ENCODE measurements at regions not wholly inside any gene's neighbourhood (a gene's known extent, or its start where the extent isn't known, plus 50 kb on each side); places are given as distances from the start of the nearest gene placed in this dataset.

DNA sequence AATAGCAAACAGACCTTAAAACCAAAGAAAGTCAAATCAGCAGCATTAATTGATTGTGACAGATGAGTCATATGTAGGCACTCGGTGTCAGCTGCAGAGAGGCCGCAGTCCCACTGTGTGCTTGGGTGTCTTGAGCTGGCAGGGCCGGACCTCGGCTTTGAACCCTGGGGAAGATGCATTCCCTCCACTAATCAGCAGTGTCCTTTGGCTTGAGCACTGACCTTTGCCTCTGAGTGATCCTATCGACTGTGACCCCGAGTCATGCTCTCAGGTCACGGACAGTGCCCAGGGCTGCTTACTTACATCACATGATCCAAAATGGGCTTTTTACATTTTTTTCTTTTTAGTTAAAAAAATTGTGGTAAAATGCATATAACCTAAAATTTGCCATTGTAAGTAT lies 188.7 kb downstream of the GADD45G start:
- DNase-seq (ENCODE audit: low spot score), result no peak

DNA sequence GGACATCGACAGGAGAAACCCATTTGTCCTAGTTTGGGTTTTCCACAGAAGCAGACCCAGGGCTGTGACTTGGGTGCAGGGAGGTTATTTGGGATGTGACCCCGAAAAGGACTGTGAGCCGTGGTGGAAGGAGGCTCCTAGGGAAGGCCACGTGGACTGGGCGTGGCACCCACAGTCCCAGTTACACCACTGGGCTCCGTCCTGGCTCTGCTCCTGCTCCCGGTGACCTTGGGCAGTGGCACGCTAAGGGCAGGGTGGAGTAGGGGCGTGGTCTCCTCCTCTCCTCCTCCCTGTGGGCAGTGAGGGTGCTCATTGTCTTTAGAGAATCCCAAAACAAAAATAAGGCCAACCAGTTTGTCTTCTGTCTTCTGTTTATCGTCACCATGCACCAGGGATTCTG lies 190.1 kb downstream of the GADD45G start:
- DNase-seq (ENCODE audit: low spot score), result no peak

DNA sequence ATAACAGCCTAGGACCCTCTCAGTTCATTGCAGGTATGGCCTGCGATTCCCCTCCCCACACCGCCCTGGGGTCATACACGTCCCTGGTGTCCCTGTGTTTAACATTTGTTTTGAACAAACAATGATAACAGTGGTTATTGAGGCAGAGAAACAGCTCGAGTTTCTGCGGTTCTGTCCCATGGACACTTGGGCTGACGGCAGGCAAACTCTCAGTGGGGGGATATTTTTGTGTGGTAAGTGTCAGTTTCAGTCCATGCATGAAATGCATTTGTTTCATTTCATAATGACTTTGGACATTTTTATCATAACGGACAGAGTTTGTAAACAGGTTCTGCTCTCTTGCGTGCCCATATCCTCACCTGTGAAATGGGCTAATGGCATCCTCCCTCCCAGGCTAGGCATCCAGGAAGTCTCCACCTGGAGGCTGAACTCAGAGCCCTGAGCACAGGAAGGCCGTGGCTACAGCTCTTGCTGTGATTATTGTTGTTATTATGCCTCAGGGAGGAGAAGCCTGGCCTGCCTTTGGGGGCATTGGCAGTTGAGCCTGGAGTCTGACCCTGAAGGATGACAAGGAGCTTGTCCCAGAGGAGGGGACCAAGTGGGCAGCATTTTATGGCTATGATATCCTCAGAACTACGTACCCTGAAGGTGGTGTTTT lies 190.9 kb downstream of the GADD45G start:
- DNase-seq (ENCODE audit: low spot score), result no peak

DNA sequence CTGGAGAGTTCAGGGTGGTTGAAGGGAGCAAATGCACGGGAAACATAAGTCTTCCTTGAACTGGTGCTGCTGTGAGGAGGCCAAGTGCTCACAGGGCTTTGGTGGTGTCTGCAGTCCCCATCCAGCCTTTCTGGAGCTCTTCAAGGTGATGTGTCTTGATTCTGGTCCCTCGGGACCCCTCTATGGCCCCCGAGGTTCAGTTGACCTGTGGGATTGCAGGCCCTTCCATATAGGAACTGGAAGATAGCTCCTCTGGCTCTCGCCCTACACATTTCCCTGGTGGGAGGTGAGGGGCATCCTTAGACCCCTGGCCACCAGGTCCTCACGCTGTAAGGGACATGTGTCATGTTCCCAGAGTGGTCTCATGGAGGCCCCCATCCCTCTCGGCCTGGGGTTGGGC lies 191.8 kb downstream of the GADD45G start:
- no peak for DNase-seq (ENCODE audit: low spot score)

DNA sequence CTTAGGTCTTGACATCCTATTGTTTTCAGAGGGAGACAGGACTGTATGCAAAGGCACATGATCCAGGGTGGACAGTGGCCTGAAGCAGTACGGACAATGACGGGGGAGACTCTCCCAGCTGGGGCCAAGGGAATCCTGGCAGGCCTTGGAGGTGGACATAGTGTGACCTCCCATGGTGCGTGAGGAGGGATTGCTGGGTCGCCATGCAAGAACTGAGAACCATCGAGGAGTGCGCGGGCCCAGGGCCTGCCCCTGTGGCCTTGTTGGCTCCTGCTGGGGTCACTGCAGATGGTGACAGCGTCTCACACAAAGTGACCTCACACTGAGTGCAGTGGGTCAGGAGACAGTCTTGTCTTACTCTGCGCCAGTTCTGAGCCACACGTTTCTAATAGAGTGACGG lies 192.4 kb downstream of the GADD45G start:
- DNase-seq (ENCODE audit: low spot score), result no peak

DNA sequence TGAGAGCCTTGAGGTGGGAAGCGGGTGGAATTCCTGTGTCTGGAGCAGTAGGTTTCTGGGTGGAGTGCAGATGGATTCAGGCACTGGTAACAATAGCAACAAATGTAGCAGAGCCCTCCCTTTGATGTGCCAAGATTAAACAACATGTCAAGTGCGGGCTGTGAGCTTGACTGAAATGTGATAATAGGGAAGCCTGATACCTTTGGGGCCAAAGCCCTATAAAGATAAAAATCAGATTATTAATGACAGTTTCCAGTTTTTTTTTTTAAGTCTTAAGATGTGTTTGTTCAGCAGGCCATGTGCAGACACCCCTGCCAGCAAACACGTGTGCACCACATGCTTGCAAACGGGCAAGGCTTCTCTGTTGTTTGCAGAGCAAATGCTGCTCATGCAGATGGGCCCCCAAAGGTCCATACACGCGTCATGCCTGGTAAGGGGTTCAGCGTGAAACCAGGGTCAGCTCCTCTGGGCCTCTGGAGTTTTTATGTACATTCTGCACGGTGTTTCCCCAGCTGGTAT lies 193.2 kb downstream of the GADD45G start:
- no peak for DNase-seq (ENCODE audit: low spot score)

DNA sequence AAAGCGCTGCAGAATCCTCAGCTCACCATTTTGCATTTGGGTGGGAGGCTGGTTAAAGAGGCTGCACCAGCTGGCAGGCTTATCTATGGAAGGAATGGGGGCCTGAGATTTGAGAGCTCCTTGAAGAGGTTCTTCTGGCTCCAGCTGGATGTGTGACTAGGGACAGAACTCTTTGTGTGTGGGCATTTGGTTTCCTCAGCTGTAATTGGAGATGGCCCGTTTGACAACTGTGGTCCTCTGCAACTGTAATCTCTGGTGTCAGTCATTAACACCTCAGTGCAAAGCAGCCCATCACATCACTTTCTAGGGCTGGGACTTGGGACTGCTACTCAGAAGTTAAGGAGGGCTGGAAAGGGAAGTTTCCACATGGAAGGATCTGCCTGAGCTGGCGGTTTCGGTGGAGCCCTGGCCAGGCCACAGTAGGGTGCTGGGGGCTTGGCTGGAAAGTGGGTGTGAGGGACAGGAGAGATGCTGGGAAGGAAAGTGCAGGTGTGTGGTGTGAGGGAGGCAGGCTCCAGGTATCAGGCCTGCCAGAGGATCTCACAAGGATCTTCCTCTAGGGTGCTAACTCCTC lies 193.8 kb downstream of the GADD45G start:
- DNase-seq (ENCODE audit: low spot score), result no peak

DNA sequence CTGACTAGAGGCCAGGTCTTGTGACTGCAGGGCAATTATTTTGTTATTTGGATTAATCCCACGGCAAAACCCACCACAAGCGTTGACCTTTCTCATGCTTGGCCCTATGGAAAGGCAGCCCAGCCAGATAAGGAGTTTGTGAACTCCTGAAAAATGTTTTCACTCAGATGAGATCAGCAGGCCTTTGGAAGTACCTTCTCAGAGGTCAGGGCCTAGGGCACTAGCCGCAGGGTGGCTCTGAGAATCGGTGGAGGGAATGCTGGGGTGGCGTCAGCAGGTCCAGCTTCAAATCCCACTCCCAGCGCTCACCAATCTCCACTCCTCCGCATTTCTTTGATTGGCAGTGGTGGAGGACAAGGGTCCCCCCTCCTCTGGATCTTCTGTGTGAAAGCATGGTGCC lies 194.4 kb downstream of the GADD45G start:
- DNase-seq (ENCODE audit: low spot score), result no peak

DNA sequence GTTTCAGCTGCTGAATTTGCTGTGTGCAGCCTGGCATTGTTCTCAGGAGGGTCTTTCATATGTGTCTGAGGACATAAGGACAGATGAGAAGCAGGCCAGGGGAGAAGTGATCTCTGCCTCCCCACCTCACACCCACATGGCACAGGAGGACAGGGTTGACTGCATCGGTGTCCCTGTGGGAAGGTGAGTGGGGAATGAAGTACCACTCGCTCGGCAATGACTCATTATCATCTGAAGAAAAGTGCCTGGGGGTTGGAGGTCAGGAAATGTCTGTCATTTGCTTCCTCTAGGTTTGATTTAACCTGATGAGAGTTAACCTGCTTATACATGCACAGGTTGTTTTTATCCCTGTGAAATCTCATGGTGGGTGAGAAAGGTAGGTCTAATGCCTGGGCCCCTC lies 195.0 kb downstream of the GADD45G start:
- DNase-seq (ENCODE audit: low spot score), result no peak

DNA sequence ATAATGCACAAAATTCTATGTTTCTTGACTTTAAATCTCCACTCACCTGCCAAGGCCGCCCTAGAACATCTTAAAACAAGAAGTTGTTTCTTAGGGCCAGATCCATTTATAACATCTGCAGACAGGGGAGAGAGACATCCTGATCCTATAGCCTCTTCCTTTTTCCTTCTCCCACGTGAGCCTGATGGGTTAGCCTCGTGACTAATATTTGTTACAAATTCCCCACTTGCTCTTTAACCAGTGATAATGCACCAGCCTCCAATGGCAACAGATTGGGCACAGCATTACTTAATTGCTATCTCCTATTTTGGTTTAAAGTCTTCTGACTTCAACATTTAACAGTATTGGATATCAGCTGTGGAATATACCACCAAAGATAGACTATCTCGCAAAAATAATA lies 196.5 kb downstream of the GADD45G start:
- no peak for DNase-seq (ENCODE audit: low spot score)

DNA sequence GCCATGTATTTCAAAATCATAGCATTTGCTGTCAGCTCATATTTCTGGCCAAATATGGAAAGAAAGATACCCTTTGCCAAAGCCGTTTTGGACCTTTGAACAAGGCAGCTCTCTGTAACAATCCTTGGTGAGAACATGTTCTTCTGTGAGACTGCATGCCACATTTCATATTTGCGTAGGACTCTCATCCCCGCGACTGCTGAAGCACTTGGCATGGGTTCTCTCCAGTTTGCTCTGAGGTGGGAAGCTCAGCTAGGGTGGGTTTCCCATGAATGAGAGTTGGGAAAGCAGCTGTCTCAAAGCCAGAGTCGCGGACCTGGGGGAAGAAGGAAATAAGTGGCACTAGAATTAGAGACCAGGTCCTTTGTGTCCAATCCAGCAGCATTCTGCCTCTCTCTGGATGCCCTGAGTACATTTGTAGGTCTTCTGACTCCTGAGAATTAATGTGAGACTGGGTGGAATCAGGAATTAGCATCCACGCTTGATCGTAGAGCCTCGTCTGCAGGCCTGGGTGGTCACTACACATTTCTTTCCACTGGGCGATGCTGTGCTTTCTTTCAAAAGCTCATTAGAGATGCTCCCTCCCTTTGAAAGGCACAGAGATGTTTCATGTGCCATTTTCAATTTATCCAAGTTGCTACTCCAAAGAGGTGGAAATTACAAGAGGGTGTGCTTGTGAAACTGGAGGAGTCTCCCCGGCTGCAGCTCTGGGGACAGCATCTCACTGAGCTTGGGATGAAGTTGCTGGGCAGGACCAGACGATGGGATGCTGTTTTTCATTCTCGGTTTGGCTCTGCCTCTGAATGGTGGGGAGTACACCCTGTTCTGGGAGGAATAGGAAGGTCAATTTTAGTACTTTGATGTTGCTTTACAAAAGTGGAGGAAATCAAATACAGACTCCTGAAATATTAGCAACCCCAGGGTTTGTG lies 197.2 kb downstream of the GADD45G start:
- DNase-seq (ENCODE audit: low spot score), result peak; percentile 44

DNA sequence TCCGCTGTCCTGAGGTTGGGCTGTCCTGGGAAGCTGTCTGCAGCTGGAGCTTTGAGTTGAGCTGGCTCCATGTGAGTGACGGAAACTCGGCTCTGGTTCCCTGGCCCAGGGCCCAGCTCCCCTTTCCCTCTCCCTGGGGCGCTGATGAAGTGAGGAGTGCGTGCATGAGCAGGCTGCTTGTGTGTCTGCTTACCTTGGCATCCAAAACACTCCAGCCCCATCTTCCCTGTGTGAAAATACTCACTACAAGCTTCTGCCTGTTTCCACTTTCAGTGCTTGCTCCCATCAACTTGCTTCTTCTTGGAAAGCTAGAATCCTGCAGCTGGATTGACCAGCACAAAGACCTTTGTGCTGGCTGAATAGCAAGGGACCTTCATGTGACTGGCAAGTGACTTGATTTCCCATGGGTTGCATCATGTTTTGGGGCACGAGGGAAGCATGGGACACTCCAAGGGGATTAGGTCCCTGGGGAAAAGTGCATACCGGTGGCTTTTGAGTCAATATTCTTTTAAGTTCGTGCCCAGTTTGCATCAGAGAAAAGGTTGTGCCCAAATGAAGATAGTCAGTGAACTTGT lies 198.1 kb downstream of the GADD45G start:
- DNase-seq (ENCODE audit: low spot score), result peak; percentile 83

DNA sequence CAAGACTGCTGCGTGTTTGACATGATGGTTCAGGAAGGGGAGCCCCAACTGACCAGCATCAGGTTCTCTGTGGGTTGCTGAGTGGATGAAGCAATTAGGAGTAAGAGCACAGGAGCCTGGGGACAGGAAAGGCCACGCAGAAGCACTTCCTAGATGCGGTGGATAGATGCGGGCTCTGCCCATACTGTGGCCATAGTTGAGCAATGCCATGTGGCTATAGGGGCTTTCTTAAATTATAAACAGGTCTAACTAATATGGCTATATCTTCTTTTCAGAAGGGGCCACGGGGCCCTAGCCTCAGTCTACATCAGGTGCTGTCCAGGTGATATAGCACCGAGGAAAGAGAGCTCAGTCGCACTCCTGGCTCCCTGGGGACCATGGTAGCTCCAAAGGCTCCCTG lies 198.6 kb downstream of the GADD45G start:
- DNase-seq (ENCODE audit: low spot score), result no peak

DNA sequence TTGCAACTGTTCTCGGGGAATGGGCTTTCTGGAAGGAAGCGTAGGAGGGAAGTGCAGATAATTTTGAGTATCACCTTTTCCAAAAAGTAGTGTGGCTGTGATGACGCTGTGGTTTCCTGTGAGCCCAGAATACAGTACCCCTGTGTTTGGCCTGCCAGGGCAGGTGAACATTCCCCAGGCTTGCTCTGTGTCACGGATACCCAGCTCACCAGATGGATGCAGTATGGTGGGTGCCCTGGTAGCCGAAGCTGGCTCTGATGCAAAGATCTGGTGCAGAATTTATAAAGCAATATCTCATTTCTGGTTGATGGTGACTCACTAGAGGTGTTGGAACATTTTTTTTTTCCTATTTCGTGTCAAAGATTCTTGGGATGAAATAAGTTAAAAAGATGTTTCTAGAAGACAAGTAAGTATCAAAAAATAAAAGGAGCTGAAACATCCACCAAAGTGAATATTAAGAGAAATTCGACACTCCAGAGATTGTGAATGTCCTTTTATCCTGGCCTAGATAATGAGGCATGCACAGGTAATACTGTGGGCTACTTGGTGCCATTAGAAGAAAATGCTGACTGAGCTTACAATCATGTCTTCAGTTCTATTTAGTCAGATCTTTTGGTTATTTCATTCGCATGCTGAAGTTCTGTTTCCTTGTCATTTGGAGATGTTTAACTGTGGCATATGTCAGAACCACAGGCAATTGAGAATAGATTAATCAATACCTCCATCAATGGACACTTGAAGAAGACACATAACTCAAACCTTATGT lies 200.1 kb downstream of the GADD45G start:
- DNase-seq (ENCODE audit: low spot score), result no peak

DNA sequence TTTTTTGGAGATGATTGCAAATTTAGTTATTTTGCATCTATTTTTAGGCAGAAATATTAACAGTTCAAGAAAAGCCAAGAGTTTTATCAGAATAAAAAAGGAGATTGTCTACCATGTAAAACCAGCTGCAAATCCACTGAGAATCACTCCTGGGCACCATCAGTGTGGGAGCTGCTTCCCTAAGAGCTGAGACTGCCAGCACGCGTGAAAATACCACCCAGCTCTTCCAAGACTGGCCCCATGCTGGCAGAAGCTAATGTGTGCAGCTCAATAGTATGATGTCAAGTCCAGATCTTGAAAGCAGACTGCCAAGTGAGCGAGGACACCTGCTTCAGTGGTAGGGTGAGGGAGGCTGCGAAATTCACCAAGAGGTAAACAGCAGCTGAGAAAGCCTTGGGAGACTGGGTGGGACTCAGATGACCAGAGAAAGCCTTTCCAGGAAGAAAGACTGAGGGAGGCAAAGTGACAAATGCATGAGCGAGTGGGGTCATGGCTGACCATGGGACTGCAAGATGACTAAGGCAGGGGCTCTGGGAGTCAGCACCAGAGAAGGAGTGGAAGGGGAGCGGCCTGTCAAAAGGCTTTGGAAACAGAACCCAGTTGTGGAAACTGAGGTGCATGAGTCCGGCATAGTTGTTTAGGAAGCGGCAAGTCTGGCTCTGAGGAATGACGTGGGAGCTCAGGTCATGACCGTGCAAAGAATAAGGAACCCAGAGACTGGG lies 200.9 kb downstream of the GADD45G start:
- DNase-seq (ENCODE audit: low spot score), result no peak

DNA sequence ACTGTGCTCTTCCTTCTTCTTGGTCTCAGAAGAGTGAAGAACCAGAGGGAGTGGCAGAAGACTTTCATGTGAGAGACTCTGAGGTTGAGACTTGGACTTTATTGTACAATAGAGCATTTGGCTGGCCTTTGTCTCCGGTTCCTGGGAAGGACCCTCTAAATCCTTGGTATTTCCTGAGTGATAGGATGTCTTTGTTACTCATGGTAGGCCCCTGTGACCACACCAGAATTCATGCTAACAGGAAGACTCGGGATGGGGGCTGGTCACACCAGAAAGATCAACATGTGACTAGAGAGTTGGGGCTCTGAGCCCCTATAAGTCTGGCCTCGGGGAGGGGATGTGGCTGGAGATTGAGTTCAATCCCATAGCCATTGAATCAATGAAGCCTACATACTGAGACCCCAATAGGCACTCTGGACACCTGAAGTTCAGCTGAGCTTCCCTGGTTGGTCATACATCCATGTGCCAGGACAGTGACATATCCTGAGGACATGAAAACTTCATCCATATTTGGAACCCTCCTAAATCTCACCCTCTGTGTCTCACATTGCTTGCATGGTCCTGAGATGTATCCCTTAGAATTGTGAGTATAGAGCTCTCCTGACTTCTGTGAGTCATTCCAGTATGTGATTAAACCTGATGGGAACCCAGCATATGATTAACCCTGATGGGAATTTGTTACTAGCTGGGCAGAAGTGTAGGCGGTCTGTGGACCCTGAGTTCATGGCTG lies 201.7 kb downstream of the GADD45G start:
- no peak for DNase-seq (ENCODE audit: low spot score)

DNA sequence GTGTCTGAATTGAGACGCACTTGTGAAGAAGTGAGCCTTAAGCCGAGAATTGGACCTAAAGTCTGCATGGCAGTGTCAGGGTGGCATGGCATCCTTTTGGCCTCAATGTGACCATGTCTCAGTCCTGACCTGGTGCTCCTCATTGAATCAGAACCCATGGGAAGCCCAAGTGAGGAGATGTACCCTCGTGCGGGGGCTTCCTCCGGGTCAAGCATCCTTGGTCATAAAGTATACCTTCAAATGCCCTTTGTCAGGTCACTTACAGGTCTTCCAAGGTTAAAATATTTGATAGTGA lies 202.2 kb downstream of the GADD45G start:
- DNase-seq (ENCODE audit: low spot score), result no peak

DNA sequence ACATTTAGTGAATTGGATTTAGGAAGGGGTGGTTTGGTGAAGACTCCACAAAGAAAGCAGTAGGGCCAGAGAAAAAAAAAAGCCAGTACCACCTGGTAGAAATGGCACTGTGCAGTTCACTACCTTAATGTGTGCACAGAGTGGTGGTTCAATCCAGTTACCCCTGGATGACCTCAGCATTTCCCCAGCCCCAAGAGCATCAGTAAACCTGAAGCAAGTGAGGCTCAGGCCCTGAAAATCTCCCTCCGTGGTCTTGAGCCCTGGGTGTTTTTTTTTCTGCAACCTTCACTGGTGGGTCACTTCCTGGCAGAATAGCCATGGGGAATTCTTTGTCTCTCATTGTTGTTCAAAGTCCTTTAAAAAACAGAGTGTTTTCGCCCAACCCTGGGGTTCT lies 202.9 kb downstream of the GADD45G start:
- no peak for DNase-seq (ENCODE audit: low spot score)

DNA sequence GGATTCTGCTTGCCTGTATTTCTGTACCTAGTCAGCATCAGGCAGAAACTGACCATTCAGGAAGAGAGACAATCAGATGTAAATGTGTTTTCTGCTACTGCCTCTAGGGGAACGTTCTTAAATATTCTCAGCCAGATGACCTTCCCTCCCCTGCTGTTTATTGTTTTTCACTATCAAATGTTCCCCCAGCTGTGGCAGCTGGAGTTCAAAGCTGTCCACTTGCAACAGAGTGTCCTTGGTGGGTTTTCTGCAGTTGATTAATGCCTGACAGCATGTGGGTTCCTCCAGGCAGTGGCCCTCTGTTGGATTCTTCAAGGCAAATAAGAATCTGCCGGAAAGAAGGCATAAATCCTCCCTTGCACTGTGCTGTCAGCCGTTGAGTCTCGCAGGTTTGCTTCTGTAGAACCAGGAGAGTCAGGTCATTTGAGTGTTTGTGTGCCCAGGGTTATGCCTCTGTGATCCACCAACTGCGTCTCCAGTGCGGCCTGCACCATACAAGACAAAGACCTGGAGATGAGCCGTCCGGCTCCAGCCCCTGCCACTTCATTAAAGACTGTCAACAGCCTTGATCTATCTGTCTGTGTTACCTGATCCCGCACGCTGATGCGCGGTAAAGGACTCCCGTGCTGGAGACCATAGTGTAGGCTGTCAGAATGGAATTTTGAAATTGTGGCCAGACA lies 203.4 kb downstream of the GADD45G start:
- DNase-seq (ENCODE audit: low spot score), result no peak

DNA sequence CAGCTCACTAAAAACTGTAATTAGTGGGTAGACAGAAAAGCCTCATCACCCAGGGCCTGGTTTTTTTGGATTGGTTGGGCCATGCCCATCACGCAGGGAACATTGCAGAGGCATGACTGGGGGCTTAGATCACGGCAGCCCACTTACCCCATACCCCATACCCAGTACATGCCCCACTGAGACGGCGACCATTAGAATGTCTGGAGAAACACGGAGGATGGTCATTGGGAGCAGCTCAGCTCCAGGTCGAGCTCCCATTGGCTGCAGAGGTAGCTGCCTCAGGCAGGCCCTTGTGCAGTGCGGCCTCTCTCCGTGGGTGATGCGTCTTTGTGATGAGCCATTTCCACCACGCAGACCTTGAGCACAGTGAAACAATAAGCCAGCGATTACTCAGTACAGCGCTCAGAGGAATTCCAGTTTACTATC lies 204.0 kb downstream of the GADD45G start:
- no peak for DNase-seq (ENCODE audit: low spot score)
